ENCODE measurements at regions not wholly inside any gene's neighbourhood (a gene's known extent, or its start where the extent isn't known, plus 50 kb on each side); places are given as distances from the start of the nearest gene placed in this dataset.

- H3K9me3 ChIP-seq, result no peaks in the 10 kb centered on the region
- intact Hi-C loops (cut with DNase I), result no loop called here
- TF ChIP-seq CTCF (IDR thresholded peaks at IDR 0.05), result no peak
- H3K9ac ChIP-seq (ENCODE audit: low read depth in 2 of 2, low read length in 2 of 2), result no peak overlapping the region
- H3K36me3 ChIP-seq, result no peaks in the 10 kb centered on the region
- no peak overlapping the region for H3K4me3 ChIP-seq
- no peaks in the 10 kb centered on the region for H3K4me1 ChIP-seq
- DNase-seq, result no peak
- no peaks in the 10 kb centered on the region for H3K27me3 ChIP-seq
- H3K27ac ChIP-seq, result no peak overlapping the region
Measured at GRCh38 chr4:164304101-164304639, 449.8 kb upstream of the SMIM31 start.

- no peak for TF ChIP-seq CTCF (IDR thresholded peaks at IDR 0.05)
- Histone ChIP-seq H3K9me3 (no peaks in the 10 kb centered on the region), H3K27me3 (no peaks in the 10 kb centered on the region), H3K27ac (no peak overlapping the region), H3K9ac (ENCODE audit: low read depth in 2 of 2, low read length in 2 of 2) (no peak overlapping the region), H3K4me3 (no peak overlapping the region), H3K36me3 (no peaks in the 10 kb centered on the region), H3K4me1 (no peaks in the 10 kb centered on the region)
- no peak for DNase-seq
- intact Hi-C loops (cut with DNase I), result no loop called here
Measured at GRCh38 chr4:164304861-164305260, 449.1 kb upstream of the SMIM31 start.

- H3K9me3 ChIP-seq, result no peaks in the 10 kb centered on the region
- H3K4me3 ChIP-seq, result no peak overlapping the region
- intact Hi-C loops (cut with DNase I), result no loop called here
- no peak for DNase-seq
- no peak overlapping the region for H3K9ac ChIP-seq (ENCODE audit: low read depth in 2 of 2, low read length in 2 of 2)
- no peak for TF ChIP-seq CTCF (IDR thresholded peaks at IDR 0.05)
- H3K4me1 ChIP-seq, result no peaks in the 10 kb centered on the region
- H3K27me3 ChIP-seq, result no peaks in the 10 kb centered on the region
- no peaks in the 10 kb centered on the region for H3K36me3 ChIP-seq
- no peak overlapping the region for H3K27ac ChIP-seq
Measured at GRCh38 chr4:164307262-164307661, 446.7 kb upstream of the SMIM31 start.

- DNase-seq, result no peak
- Histone ChIP-seq H3K36me3 (no peaks in the 10 kb centered on the region), H3K4me1 (no peaks in the 10 kb centered on the region), H3K9ac (ENCODE audit: low read depth in 2 of 2, low read length in 2 of 2) (no peak overlapping the region), H3K9me3 (no peaks in the 10 kb centered on the region), H3K4me3 (no peak overlapping the region), H3K27me3 (no peaks in the 10 kb centered on the region), H3K27ac (no peak overlapping the region)
- intact Hi-C loops (cut with DNase I), result no loop called here
- no peak for TF ChIP-seq CTCF (IDR thresholded peaks at IDR 0.05)
Measured at GRCh38 chr4:164312671-164313070, 441.3 kb upstream of the SMIM31 start.

GRCh38 chr4:164313853-164314252 lies 440.1 kb upstream of the SMIM31 start:
- DNase-seq, result no peak
- H3K27ac ChIP-seq, result no peak overlapping the region
- H3K9ac ChIP-seq (ENCODE audit: low read depth in 2 of 2, low read length in 2 of 2), result no peak overlapping the region
- intact Hi-C loops (cut with DNase I), result no loop called here
- no peak overlapping the region for H3K4me3 ChIP-seq
- H3K27me3 ChIP-seq, result no peaks in the 10 kb centered on the region
- H3K36me3 ChIP-seq, result no peaks in the 10 kb centered on the region
- no peak for TF ChIP-seq CTCF (IDR thresholded peaks at IDR 0.05)
- no peaks in the 10 kb centered on the region for H3K9me3 ChIP-seq
- H3K4me1 ChIP-seq, result no peaks in the 10 kb centered on the region
